ENCODE measurements at regions not wholly inside any gene's neighbourhood (a gene's known extent, or its start where the extent isn't known, plus 50 kb on each side); places are given as distances from the start of the nearest gene placed in this dataset.

- CTCF ChIA-PET: no interaction called here
- H3K79me2 ChIP-seq (ENCODE audit: control insufficient read depth, insufficient read depth, low read length): no peaks in the 10 kb centered on the region
- H3K36me3 ChIP-seq (ENCODE audit: control insufficient read depth in 2 of 2, extremely low read depth in 1 of 2, insufficient read depth in 2 of 2, low read length in 2 of 2): no peaks in the 10 kb centered on the region
- DNase-seq (ENCODE audit: low read depth, low spot score): no peak
- no peak overlapping the region for H3K9ac ChIP-seq (replicated peaks; ENCODE audit: extremely low read depth, insufficient read depth, low read length)
- POLR2A ChIA-PET: no interaction called here
- H3K9me3 ChIP-seq (replicated peaks; ENCODE audit: control insufficient read depth, insufficient read depth, low read length): no peaks in the 10 kb centered on the region
- no peaks in the 10 kb centered on the region for H3K4me1 ChIP-seq (ENCODE audit: control insufficient read depth, extremely low read depth, insufficient read depth, low read length)
- TF ChIP-seq FOS (IDR thresholded peaks at IDR 0.05; ENCODE audit: borderline replicate concordance, insufficient read depth, low read length): no peak
- TF ChIP-seq JUN (IDR thresholded peaks at IDR 0.05; ENCODE audit: borderline replicate concordance, insufficient read depth, insufficient read length, low read depth): no peak
- TF ChIP-seq MYC (IDR thresholded peaks at IDR 0.05; ENCODE audit: low read depth, low read length): no peak
- TF ChIP-seq, protein P1, sequence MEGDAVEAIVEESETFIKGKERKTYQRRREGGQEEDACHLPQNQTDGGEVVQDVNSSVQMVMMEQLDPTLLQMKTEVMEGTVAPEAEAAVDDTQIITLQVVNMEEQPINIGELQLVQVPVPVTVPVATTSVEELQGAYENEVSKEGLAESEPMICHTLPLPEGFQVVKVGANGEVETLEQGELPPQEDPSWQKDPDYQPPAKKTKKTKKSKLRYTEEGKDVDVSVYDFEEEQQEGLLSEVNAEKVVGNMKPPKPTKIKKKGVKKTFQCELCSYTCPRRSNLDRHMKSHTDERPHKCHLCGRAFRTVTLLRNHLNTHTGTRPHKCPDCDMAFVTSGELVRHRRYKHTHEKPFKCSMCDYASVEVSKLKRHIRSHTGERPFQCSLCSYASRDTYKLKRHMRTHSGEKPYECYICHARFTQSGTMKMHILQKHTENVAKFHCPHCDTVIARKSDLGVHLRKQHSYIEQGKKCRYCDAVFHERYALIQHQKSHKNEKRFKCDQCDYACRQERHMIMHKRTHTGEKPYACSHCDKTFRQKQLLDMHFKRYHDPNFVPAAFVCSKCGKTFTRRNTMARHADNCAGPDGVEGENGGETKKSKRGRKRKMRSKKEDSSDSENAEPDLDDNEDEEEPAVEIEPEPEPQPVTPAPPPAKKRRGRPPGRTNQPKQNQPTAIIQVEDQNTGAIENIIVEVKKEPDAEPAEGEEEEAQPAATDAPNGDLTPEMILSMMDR (IDR thresholded peaks at IDR 0.05; ENCODE audit: extremely low read depth in 1 of 2, insufficient read depth in 1 of 2, low read depth in 1 of 2, low read length in 2 of 2): no peak
- no peak for TF ChIP-seq POLR2AphosphoS5 (IDR thresholded peaks at IDR 0.05; ENCODE audit: insufficient read depth, low read depth, low read length)
- TF ChIP-seq GATA2 (IDR thresholded peaks at IDR 0.05; ENCODE audit: insufficient read depth, insufficient read length, low read depth, low read length): no peak
- TF ChIP-seq, protein P2, sequence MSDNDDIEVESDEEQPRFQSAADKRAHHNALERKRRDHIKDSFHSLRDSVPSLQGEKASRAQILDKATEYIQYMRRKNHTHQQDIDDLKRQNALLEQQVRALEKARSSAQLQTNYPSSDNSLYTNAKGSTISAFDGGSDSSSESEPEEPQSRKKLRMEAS (IDR thresholded peaks at IDR 0.05; ENCODE audit: insufficient read depth, insufficient read length): no peak
- no peak for TF ChIP-seq POLR2A (IDR thresholded peaks at IDR 0.05; ENCODE audit: low read depth, low read length)
- TF ChIP-seq EZH2 (IDR thresholded peaks at IDR 0.05; ENCODE audit: borderline replicate concordance, low read depth, low read length, severe bottlenecking): no peak
- H3K4me3 ChIP-seq (replicated peaks in 1 of 3; ENCODE audit: insufficient read depth in 1 of 3, low read depth in 1 of 3, low read length in 3 of 3): no peak overlapping the region
- H4K20me1 ChIP-seq (replicated peaks; ENCODE audit: control insufficient read depth, extremely low read depth, insufficient read depth, low read length): no peaks in the 10 kb centered on the region
- no peak overlapping the region for H3K27ac ChIP-seq (ENCODE audit: insufficient read depth, low read depth, low read length)
- BruUV-seq (replicated peaks): no TSS peak
- no peaks in the 10 kb centered on the region for H3K9me1 ChIP-seq (replicated peaks; ENCODE audit: control insufficient read depth, extremely low read depth, insufficient read depth, low read length)
- intact Hi-C loops (cut with micrococcal nuclease) (no loop called here), dilution Hi-C loops (cut with MboI; ENCODE audit: extremely low pct_ligation_motif_present, low sequenced_read_pairs) (no loop called here)
- no peak overlapping the region for H2AFZ ChIP-seq (ENCODE audit: low read depth, low read length)
- FAIRE-seq: no peak
- no peaks in the 10 kb centered on the region for H3K27me3 ChIP-seq (ENCODE audit: control insufficient read depth in 2 of 2, insufficient read depth in 2 of 2, low read length in 2 of 2)
- H3K4me2 ChIP-seq (ENCODE audit: insufficient read depth, low read length): no peak overlapping the region
Measured at GRCh38 chr5:109994135-109994534, 304.4 kb downstream of the MAN2A1 start.

Measured in endothelial cell of umbilical vein (primary cell).